Liver (tissue), 3 donors: ENCODE measurements at regions not wholly inside any gene's neighbourhood (a gene's known extent, or its start where the extent isn't known, plus 50 kb on each side); places are given as distances from the start of the nearest gene placed in this dataset.

Experiments used
- ATF3 ChIP-seq: IDR thresholded peaks from 2 replicates; pipeline ENCODE4 v1.6.1; 2016; ENCODE audit warnings: antibody characterized with exemption
- CTCF ChIP-seq: fragments of 150-350 bp; IDR thresholded peaks from 2 replicates; pipeline ENCODE4 v1.5.1; 2017; ENCODE audit warnings: improper control_type of control experiment, low read depth, low read length; ENCODE audit not compliant: missing input control
- FOXA1 ChIP-seq: IDR thresholded peaks from 2 replicates; pipeline ENCODE4 v1.6.1; 2016; ENCODE audit warnings: antibody characterized with exemption
- REST ChIP-seq: IDR thresholded peaks from 2 replicates; pipeline ENCODE4 v1.6.1; 2016; ENCODE audit warnings: antibody characterized with exemption, mild to moderate bottlenecking
- donor health status: healthy.
- donor health status: healthy.

DNA sequence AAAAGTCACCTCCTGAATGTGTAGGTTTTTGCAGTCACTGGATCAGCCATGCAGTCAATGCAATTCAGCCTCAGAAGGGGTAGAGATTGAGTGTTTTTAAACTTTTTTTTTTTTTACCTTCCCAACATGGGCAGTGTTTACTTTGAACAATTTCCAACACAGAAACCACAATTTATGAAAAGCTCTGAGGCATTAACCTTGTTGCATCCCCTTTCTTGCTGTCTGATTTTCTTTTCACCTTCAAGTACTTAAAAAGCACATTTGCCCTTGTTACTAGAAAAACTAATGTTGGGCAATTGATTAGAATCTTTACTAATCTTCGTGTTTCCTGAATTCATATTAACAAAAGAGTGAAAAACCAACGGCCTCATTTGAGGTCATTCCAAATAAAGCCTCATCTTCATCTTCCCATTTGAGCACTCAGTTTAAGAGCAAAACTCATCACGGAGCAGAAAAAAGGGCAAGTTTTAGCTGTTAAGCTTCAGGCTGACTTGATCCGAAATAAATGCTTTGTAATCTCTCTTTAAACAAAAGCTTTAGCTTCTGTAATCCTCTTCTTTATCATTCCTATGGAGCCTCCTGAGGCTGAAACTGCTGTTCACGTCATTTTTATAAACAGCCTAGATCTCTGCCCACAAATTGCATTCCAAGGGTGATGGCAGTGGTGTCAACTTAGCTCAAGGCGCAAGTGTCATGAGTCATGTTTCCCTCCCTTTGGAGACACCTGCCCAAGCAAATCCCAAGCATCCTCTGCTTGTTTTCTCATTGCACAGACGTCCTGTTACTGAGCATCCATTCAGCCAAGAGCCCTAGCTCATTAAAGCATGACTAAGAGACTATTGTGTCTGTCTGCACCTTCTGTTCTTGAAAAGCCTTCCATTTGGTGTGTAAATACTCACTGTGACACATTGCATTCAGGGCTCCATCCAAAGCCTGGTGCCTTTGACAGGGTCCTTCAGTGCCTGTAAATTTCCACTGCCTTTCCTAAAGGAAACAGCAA, 107.7 kb downstream of the HNMT start:
- TF ChIP-seq FOXA1 (no peak), CTCF (no peak), REST (no peak), ATF3 (no peak)
